ENCODE measurements at regions not wholly inside any gene's neighbourhood (a gene's known extent, or its start where the extent isn't known, plus 50 kb on each side); places are given as distances from the start of the nearest gene placed in this dataset.

DNA sequence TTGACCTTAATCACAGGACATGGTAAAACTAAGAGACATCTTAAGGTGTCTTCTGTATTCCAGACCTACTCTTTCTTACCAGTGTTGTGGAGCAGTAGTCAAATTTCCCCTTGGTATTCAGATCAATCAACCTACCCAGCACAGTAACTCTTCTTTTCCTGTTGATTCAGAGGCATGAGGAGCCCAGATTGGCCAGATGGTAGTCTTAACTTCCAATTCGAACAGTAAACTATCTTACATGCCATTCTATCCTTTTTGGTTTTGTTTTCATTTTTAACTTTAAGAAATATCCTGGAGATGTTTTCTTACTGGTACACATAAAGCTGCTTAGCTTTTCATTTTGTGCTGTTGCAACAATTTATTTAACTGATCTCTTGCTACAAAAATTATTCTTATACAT, 630.3 kb upstream of the PKDCC start:
- H3K27me3 ChIP-seq (replicated peaks; ENCODE audit: control insufficient read depth, insufficient read depth, low read length, poor library complexity, severe bottlenecking): no peaks in the 10 kb centered on the region
- no peak overlapping the region for H3K4me3 ChIP-seq (ENCODE audit: insufficient read depth, low read depth, low read length, poor library complexity, severe bottlenecking)
- no peak overlapping the region for H3K27ac ChIP-seq (ENCODE audit: insufficient read depth, low read length, poor library complexity, severe bottlenecking)
- H3K9me3 ChIP-seq (ENCODE audit: control insufficient read depth, low read length): no peaks in the 10 kb centered on the region
- DNase-seq: no peak
- no peaks in the 10 kb centered on the region for H3K4me1 ChIP-seq (ENCODE audit: control insufficient read depth, insufficient read depth, low read length, poor library complexity, severe bottlenecking)
- no peaks in the 10 kb centered on the region for H3K36me3 ChIP-seq (ENCODE audit: control insufficient read depth, insufficient read depth, low read length)

DNA sequence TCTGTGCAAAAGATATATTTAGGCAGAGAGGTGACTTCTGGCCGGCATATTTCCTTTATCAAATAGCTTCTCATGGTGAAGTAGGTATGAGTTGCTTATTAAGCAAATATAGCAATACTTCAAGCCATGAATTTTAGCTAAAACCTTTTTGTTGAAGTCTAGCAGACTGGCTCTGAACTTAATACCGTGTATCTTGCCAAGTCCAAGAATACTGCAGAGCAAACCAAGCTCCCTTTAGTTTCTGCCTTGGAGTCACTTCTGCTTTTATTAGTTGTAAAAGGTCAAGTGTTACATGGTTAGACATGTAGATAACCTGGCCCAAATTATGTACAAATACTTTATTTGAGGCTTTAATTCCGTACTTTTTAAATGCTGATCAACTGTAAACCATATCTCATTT, 627.6 kb upstream of the PKDCC start:
- H3K4me3 ChIP-seq (ENCODE audit: insufficient read depth, low read depth, low read length, poor library complexity, severe bottlenecking): no peak overlapping the region
- DNase-seq: no peak
- no peaks in the 10 kb centered on the region for H3K27me3 ChIP-seq (replicated peaks; ENCODE audit: control insufficient read depth, insufficient read depth, low read length, poor library complexity, severe bottlenecking)
- no peaks in the 10 kb centered on the region for H3K4me1 ChIP-seq (ENCODE audit: control insufficient read depth, insufficient read depth, low read length, poor library complexity, severe bottlenecking)
- H3K9me3 ChIP-seq (ENCODE audit: control insufficient read depth, low read length): no peaks in the 10 kb centered on the region
- no peak overlapping the region for H3K27ac ChIP-seq (ENCODE audit: insufficient read depth, low read length, poor library complexity, severe bottlenecking)
- no peaks in the 10 kb centered on the region for H3K36me3 ChIP-seq (ENCODE audit: control insufficient read depth, insufficient read depth, low read length)

- H3K36me3 ChIP-seq (ENCODE audit: control insufficient read depth, insufficient read depth, low read length): no peaks in the 10 kb centered on the region
- H3K4me1 ChIP-seq (ENCODE audit: control insufficient read depth, insufficient read depth, low read length, poor library complexity, severe bottlenecking): no peaks in the 10 kb centered on the region
- H3K27ac ChIP-seq (ENCODE audit: insufficient read depth, low read length, poor library complexity, severe bottlenecking): no peak overlapping the region
- H3K9me3 ChIP-seq (ENCODE audit: control insufficient read depth, low read length): no peaks in the 10 kb centered on the region
- H3K27me3 ChIP-seq (replicated peaks; ENCODE audit: control insufficient read depth, insufficient read depth, low read length, poor library complexity, severe bottlenecking): no peaks in the 10 kb centered on the region
- no peak for DNase-seq
- H3K4me3 ChIP-seq (ENCODE audit: insufficient read depth, low read depth, low read length, poor library complexity, severe bottlenecking): no peak overlapping the region
Measured at GRCh38 chr2:41420872-41421271, 626.9 kb upstream of the PKDCC start.

DNA sequence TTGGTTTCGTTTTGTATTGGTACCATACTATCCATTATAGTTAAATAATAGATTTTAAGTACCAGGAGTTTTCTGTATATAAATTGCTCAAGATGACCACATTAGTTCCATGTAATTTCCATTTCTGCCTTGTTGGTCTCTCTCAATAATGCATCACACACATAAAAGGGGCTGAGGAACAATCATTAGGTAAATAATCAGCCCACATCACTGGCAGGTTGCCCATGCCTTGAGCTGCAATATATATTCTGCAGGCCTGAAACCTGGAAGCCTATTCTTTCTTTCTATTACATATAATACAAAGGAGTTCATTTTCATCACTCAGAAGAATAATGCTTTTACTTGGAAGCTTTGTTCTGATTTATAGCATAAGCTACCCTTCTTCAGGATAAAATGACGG, 616.1 kb upstream of the PKDCC start:
- H3K9me3 ChIP-seq (ENCODE audit: control insufficient read depth, low read length): no peaks in the 10 kb centered on the region
- H3K36me3 ChIP-seq (ENCODE audit: control insufficient read depth, insufficient read depth, low read length): no peaks in the 10 kb centered on the region
- DNase-seq: no peak

GRCh38 chr2:41432459-41432858, 615.4 kb upstream of the PKDCC start:
- no peaks in the 10 kb centered on the region for H3K36me3 ChIP-seq (ENCODE audit: control insufficient read depth, insufficient read depth, low read length)
- no peaks in the 10 kb centered on the region for H3K4me1 ChIP-seq (ENCODE audit: control insufficient read depth, insufficient read depth, low read length, poor library complexity, severe bottlenecking)
- no peak for DNase-seq
- no peaks in the 10 kb centered on the region for H3K9me3 ChIP-seq (ENCODE audit: control insufficient read depth, low read length)
- H3K4me3 ChIP-seq (ENCODE audit: insufficient read depth, low read depth, low read length, poor library complexity, severe bottlenecking): no peak overlapping the region
- no peaks in the 10 kb centered on the region for H3K27me3 ChIP-seq (replicated peaks; ENCODE audit: control insufficient read depth, insufficient read depth, low read length, poor library complexity, severe bottlenecking)
- no peak overlapping the region for H3K27ac ChIP-seq (ENCODE audit: insufficient read depth, low read length, poor library complexity, severe bottlenecking)

More for the DNA sequence above, 616.1 kb upstream of the PKDCC start:
- no peak overlapping the region for H3K27ac ChIP-seq (ENCODE audit: insufficient read depth, low read length, poor library complexity, severe bottlenecking)
- no peaks in the 10 kb centered on the region for H3K4me1 ChIP-seq (ENCODE audit: control insufficient read depth, insufficient read depth, low read length, poor library complexity, severe bottlenecking)
- no peak overlapping the region for H3K4me3 ChIP-seq (ENCODE audit: insufficient read depth, low read depth, low read length, poor library complexity, severe bottlenecking)
- no peaks in the 10 kb centered on the region for H3K27me3 ChIP-seq (replicated peaks; ENCODE audit: control insufficient read depth, insufficient read depth, low read length, poor library complexity, severe bottlenecking)

- Histone ChIP-seq H3K9me3 (ENCODE audit: control insufficient read depth, low read length) (no peaks in the 10 kb centered on the region), H3K36me3 (ENCODE audit: control insufficient read depth, insufficient read depth, low read length) (no peaks in the 10 kb centered on the region), H3K4me1 (ENCODE audit: control insufficient read depth, insufficient read depth, low read length, poor library complexity, severe bottlenecking) (no peaks in the 10 kb centered on the region), H3K27ac (ENCODE audit: insufficient read depth, low read length, poor library complexity, severe bottlenecking) (no peak overlapping the region), H3K4me3 (ENCODE audit: insufficient read depth, low read depth, low read length, poor library complexity, severe bottlenecking) (no peak overlapping the region), H3K27me3 (replicated peaks; ENCODE audit: control insufficient read depth, insufficient read depth, low read length, poor library complexity, severe bottlenecking) (no peaks in the 10 kb centered on the region)
- DNase-seq: no peak
Measured at GRCh38 chr2:41434991-41435390, 612.8 kb upstream of the PKDCC start.

DNA sequence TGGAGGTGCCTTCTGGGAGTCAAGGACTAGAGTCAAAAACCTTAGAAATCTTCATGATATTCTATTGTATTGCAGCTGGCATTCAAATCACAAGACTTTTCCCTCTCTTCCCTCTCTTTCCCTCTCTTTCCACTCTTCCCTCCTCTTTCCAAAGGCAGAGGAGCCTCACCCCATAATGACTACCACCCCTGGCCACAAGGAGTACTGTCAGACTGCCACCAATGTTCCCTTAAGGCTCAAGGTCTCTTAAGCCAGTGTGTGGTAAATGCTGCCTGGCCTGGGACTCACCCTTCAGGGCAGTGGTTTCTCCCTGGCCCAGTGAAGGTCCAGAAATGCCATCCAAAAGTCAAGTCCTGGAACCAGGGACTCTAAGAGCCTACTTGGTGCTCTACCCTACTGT, 605.9 kb upstream of the PKDCC start:
- H3K36me3 ChIP-seq (ENCODE audit: control insufficient read depth, insufficient read depth, low read length): no peaks in the 10 kb centered on the region

DNA sequence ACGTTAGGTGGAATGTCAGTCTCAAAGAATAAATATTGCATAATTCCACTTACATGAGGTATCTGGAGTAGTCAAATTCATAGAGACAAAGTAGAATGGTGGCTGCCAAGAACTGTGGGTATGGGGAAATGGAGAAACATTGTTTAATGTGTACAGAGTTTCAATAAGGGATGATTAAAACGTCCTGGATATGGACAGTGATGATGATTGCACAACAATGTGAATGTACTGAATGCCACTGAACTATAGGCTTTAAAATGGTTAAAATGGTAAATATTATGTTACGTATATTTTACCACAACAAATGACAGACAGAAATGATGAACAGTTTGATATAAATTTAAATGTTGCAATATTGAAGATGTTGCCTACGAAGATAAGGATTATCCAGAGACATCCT, 602.0 kb upstream of the PKDCC start:
- no peaks in the 10 kb centered on the region for H3K9me3 ChIP-seq (ENCODE audit: control insufficient read depth, low read length)

More for the DNA sequence above, 605.9 kb upstream of the PKDCC start:
- no peak for DNase-seq
- Histone ChIP-seq H3K4me1 (ENCODE audit: control insufficient read depth, insufficient read depth, low read length, poor library complexity, severe bottlenecking) (no peaks in the 10 kb centered on the region), H3K9me3 (ENCODE audit: control insufficient read depth, low read length) (no peaks in the 10 kb centered on the region), H3K27me3 (replicated peaks; ENCODE audit: control insufficient read depth, insufficient read depth, low read length, poor library complexity, severe bottlenecking) (no peaks in the 10 kb centered on the region), H3K4me3 (ENCODE audit: insufficient read depth, low read depth, low read length, poor library complexity, severe bottlenecking) (no peak overlapping the region), H3K27ac (ENCODE audit: insufficient read depth, low read length, poor library complexity, severe bottlenecking) (no peak overlapping the region)

GRCh38 chr2:41446266-41446665, 601.6 kb upstream of the PKDCC start:
- Histone ChIP-seq H3K4me1 (ENCODE audit: control insufficient read depth, insufficient read depth, low read length, poor library complexity, severe bottlenecking) (no peaks in the 10 kb centered on the region), H3K36me3 (ENCODE audit: control insufficient read depth, insufficient read depth, low read length) (no peaks in the 10 kb centered on the region), H3K27ac (ENCODE audit: insufficient read depth, low read length, poor library complexity, severe bottlenecking) (no peak overlapping the region), H3K9me3 (ENCODE audit: control insufficient read depth, low read length) (no peaks in the 10 kb centered on the region), H3K27me3 (replicated peaks; ENCODE audit: control insufficient read depth, insufficient read depth, low read length, poor library complexity, severe bottlenecking) (no peaks in the 10 kb centered on the region), H3K4me3 (ENCODE audit: insufficient read depth, low read depth, low read length, poor library complexity, severe bottlenecking) (no peak overlapping the region)
- DNase-seq: no peak

More for the DNA sequence above, 602.0 kb upstream of the PKDCC start:
- no peak overlapping the region for H3K27ac ChIP-seq (ENCODE audit: insufficient read depth, low read length, poor library complexity, severe bottlenecking)
- H3K4me3 ChIP-seq (ENCODE audit: insufficient read depth, low read depth, low read length, poor library complexity, severe bottlenecking): no peak overlapping the region
- no peaks in the 10 kb centered on the region for H3K4me1 ChIP-seq (ENCODE audit: control insufficient read depth, insufficient read depth, low read length, poor library complexity, severe bottlenecking)
- no peaks in the 10 kb centered on the region for H3K36me3 ChIP-seq (ENCODE audit: control insufficient read depth, insufficient read depth, low read length)
- no peak for DNase-seq
- H3K27me3 ChIP-seq (replicated peaks; ENCODE audit: control insufficient read depth, insufficient read depth, low read length, poor library complexity, severe bottlenecking): no peaks in the 10 kb centered on the region

- no peak overlapping the region for H3K27ac ChIP-seq (ENCODE audit: insufficient read depth, low read length, poor library complexity, severe bottlenecking)
Measured at GRCh38 chr2:41448221-41448620, 599.6 kb upstream of the PKDCC start.

DNA sequence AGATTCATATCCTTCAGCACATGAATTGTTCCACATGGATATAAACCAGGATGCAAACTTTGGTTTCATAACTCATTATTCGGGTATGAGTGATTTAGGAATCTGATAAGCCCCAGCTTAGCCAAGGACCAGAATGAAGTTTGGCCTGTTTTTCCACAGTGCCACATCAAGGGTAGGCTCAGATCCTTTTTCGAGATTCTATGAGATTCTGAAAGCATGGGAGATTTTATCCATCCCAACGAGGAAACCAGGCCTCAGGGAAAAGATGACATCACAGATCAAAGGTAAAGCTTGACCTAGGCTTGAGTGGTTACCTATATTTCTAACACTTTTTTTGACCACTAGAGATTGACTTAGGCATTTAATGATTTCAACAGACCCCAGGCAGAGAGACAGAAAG, 590.8 kb upstream of the PKDCC start:
- DNase-seq: no peak
- H3K27ac ChIP-seq (ENCODE audit: insufficient read depth, low read length, poor library complexity, severe bottlenecking): no peak overlapping the region
- no peaks in the 10 kb centered on the region for H3K36me3 ChIP-seq (ENCODE audit: control insufficient read depth, insufficient read depth, low read length)
- H3K4me1 ChIP-seq (ENCODE audit: control insufficient read depth, insufficient read depth, low read length, poor library complexity, severe bottlenecking): no peaks in the 10 kb centered on the region
- no peak overlapping the region for H3K4me3 ChIP-seq (ENCODE audit: insufficient read depth, low read depth, low read length, poor library complexity, severe bottlenecking)
- H3K27me3 ChIP-seq (replicated peaks; ENCODE audit: control insufficient read depth, insufficient read depth, low read length, poor library complexity, severe bottlenecking): no peaks in the 10 kb centered on the region
- H3K9me3 ChIP-seq (ENCODE audit: control insufficient read depth, low read length): no peaks in the 10 kb centered on the region

More at GRCh38 chr2:41448221-41448620, 599.6 kb upstream of the PKDCC start:
- H3K4me1 ChIP-seq (ENCODE audit: control insufficient read depth, insufficient read depth, low read length, poor library complexity, severe bottlenecking): no peaks in the 10 kb centered on the region
- H3K27me3 ChIP-seq (replicated peaks; ENCODE audit: control insufficient read depth, insufficient read depth, low read length, poor library complexity, severe bottlenecking): no peaks in the 10 kb centered on the region
- no peak overlapping the region for H3K4me3 ChIP-seq (ENCODE audit: insufficient read depth, low read depth, low read length, poor library complexity, severe bottlenecking)
- no peaks in the 10 kb centered on the region for H3K36me3 ChIP-seq (ENCODE audit: control insufficient read depth, insufficient read depth, low read length)
- no peaks in the 10 kb centered on the region for H3K9me3 ChIP-seq (ENCODE audit: control insufficient read depth, low read length)
- no peak for DNase-seq

Measured in effector memory CD4-positive, alpha-beta T cell (primary cell).